ENCODE measurements at regions not wholly inside any gene's neighbourhood (a gene's known extent, or its start where the extent isn't known, plus 50 kb on each side); places are given as distances from the start of the nearest gene placed in this dataset.
A peak's percentile ranks its signal among the peaks of the same experiment; 100 is the strongest.
"Not testable (repeated sequence)": the region's sequence is repeated elsewhere in the genome, so short reads cannot be mapped to it uniquely, and the experiment has no call there.

- Histone ChIP-seq H3K36me3 (ENCODE audit: control insufficient read depth, insufficient read depth, low read length) (no peaks in the 10 kb centered on the region), H3K27me3 (replicated peaks; ENCODE audit: control insufficient read depth, insufficient read depth, low read length, poor library complexity, severe bottlenecking) (no peaks in the 10 kb centered on the region), H3K9me3 (ENCODE audit: control insufficient read depth, low read length) (no peaks in the 10 kb centered on the region), H3K4me1 (ENCODE audit: control insufficient read depth, insufficient read depth, low read length, poor library complexity, severe bottlenecking) (peaks cover 42% of the 10 kb centered on the region), H3K27ac (ENCODE audit: insufficient read depth, low read length, poor library complexity, severe bottlenecking) (no peak overlapping the region), H3K4me3 (ENCODE audit: insufficient read depth, low read depth, low read length, poor library complexity, severe bottlenecking) (no peak overlapping the region)
- no peak for DNase-seq
These were observed 986.9 kb downstream of the TMEM121 start for GRCh38 chr14:106513302-106513701.

GRCh38 chr14:106518054-106518943 lies 991.9 kb downstream of the TMEM121 start:
- Histone ChIP-seq H3K36me3 (ENCODE audit: control insufficient read depth, insufficient read depth, low read length) (no peaks in the 10 kb centered on the region), H3K27me3 (replicated peaks; ENCODE audit: control insufficient read depth, insufficient read depth, low read length, poor library complexity, severe bottlenecking) (no peaks in the 10 kb centered on the region), H3K9me3 (ENCODE audit: control insufficient read depth, low read length) (no peaks in the 10 kb centered on the region), H3K27ac (ENCODE audit: insufficient read depth, low read length, poor library complexity, severe bottlenecking) (no peak overlapping the region), H3K4me3 (ENCODE audit: insufficient read depth, low read depth, low read length, poor library complexity, severe bottlenecking) (no peak overlapping the region), H3K4me1 (ENCODE audit: control insufficient read depth, insufficient read depth, low read length, poor library complexity, severe bottlenecking) (peaks cover 7% of the 10 kb centered on the region)
- peak; percentile 52 to 75 (median 60) for DNase-seq

- H3K4me1 ChIP-seq (ENCODE audit: control insufficient read depth, insufficient read depth, low read length, poor library complexity, severe bottlenecking); H3K9me3 ChIP-seq (ENCODE audit: control insufficient read depth, low read length); DNase-seq; H3K36me3 ChIP-seq (ENCODE audit: control insufficient read depth, insufficient read depth, low read length); H3K27me3 ChIP-seq (replicated peaks; ENCODE audit: control insufficient read depth, insufficient read depth, low read length, poor library complexity, severe bottlenecking); H3K27ac ChIP-seq (ENCODE audit: insufficient read depth, low read length, poor library complexity, severe bottlenecking); H3K4me3 ChIP-seq (ENCODE audit: insufficient read depth, low read depth, low read length, poor library complexity, severe bottlenecking): not testable (repeated sequence)
These were observed 995.7 kb downstream of the TMEM121 start for GRCh38 chr14:106522118-106522517.

- no peak for DNase-seq
- Histone ChIP-seq H3K36me3 (ENCODE audit: control insufficient read depth, insufficient read depth, low read length) (no peaks in the 10 kb centered on the region), H3K4me1 (ENCODE audit: control insufficient read depth, insufficient read depth, low read length, poor library complexity, severe bottlenecking) (peaks cover 2% of the 10 kb centered on the region), H3K9me3 (ENCODE audit: control insufficient read depth, low read length) (no peaks in the 10 kb centered on the region), H3K4me3 (ENCODE audit: insufficient read depth, low read depth, low read length, poor library complexity, severe bottlenecking) (no peak overlapping the region), H3K27me3 (replicated peaks; ENCODE audit: control insufficient read depth, insufficient read depth, low read length, poor library complexity, severe bottlenecking) (no peaks in the 10 kb centered on the region), H3K27ac (ENCODE audit: insufficient read depth, low read length, poor library complexity, severe bottlenecking) (no peak overlapping the region)
These were observed 996.6 kb downstream of the TMEM121 start for GRCh38 chr14:106522990-106523389.

- Histone ChIP-seq H3K4me1 (ENCODE audit: control insufficient read depth, insufficient read depth, low read length, poor library complexity, severe bottlenecking) (no peaks in the 10 kb centered on the region), H3K36me3 (ENCODE audit: control insufficient read depth, insufficient read depth, low read length) (no peaks in the 10 kb centered on the region), H3K4me3 (ENCODE audit: insufficient read depth, low read depth, low read length, poor library complexity, severe bottlenecking) (no peak overlapping the region), H3K9me3 (ENCODE audit: control insufficient read depth, low read length) (no peaks in the 10 kb centered on the region), H3K27ac (ENCODE audit: insufficient read depth, low read length, poor library complexity, severe bottlenecking) (no peak overlapping the region), H3K27me3 (replicated peaks; ENCODE audit: control insufficient read depth, insufficient read depth, low read length, poor library complexity, severe bottlenecking) (no peaks in the 10 kb centered on the region)
- no peak for DNase-seq
These were observed 1002.3 kb downstream of the TMEM121 start for GRCh38 chr14:106528717-106529116.

GRCh38 chr14:106530031-106530422 lies 1003.6 kb downstream of the TMEM121 start:
- no peak overlapping the region for H3K27ac ChIP-seq (ENCODE audit: insufficient read depth, low read length, poor library complexity, severe bottlenecking)
- no peaks in the 10 kb centered on the region for H3K9me3 ChIP-seq (ENCODE audit: control insufficient read depth, low read length)
- no peaks in the 10 kb centered on the region for H3K36me3 ChIP-seq (ENCODE audit: control insufficient read depth, insufficient read depth, low read length)
- no peaks in the 10 kb centered on the region for H3K4me1 ChIP-seq (ENCODE audit: control insufficient read depth, insufficient read depth, low read length, poor library complexity, severe bottlenecking)
- H3K4me3 ChIP-seq (ENCODE audit: insufficient read depth, low read depth, low read length, poor library complexity, severe bottlenecking) = no peak overlapping the region
- DNase-seq = no peak
- no peaks in the 10 kb centered on the region for H3K27me3 ChIP-seq (replicated peaks; ENCODE audit: control insufficient read depth, insufficient read depth, low read length, poor library complexity, severe bottlenecking)

- no peaks in the 10 kb centered on the region for H3K27me3 ChIP-seq (replicated peaks; ENCODE audit: control insufficient read depth, insufficient read depth, low read length, poor library complexity, severe bottlenecking)
- DNase-seq = peak in 2 of 3 donors; percentile 23 to 25
These were observed 1004.2 kb downstream of the TMEM121 start for GRCh38 chr14:106530423-106531107.

GRCh38 chr14:106537597-106537996 lies 1011.2 kb downstream of the TMEM121 start:
- DNase-seq = peak in 1 of 3 donors; percentile 60
- not testable (repeated sequence) for H3K27me3 ChIP-seq (replicated peaks; ENCODE audit: control insufficient read depth, insufficient read depth, low read length, poor library complexity, severe bottlenecking); H3K36me3 ChIP-seq (ENCODE audit: control insufficient read depth, insufficient read depth, low read length); H3K4me1 ChIP-seq (ENCODE audit: control insufficient read depth, insufficient read depth, low read length, poor library complexity, severe bottlenecking); H3K4me3 ChIP-seq (ENCODE audit: insufficient read depth, low read depth, low read length, poor library complexity, severe bottlenecking); H3K9me3 ChIP-seq (ENCODE audit: control insufficient read depth, low read length); H3K27ac ChIP-seq (ENCODE audit: insufficient read depth, low read length, poor library complexity, severe bottlenecking)

More at GRCh38 chr14:106530423-106531107, 1004.2 kb downstream of the TMEM121 start:
- no peak overlapping the region for H3K27ac ChIP-seq (ENCODE audit: insufficient read depth, low read length, poor library complexity, severe bottlenecking)
- no peaks in the 10 kb centered on the region for H3K4me1 ChIP-seq (ENCODE audit: control insufficient read depth, insufficient read depth, low read length, poor library complexity, severe bottlenecking)
- no peak overlapping the region for H3K4me3 ChIP-seq (ENCODE audit: insufficient read depth, low read depth, low read length, poor library complexity, severe bottlenecking)
- H3K9me3 ChIP-seq (ENCODE audit: control insufficient read depth, low read length) = no peaks in the 10 kb centered on the region
- H3K36me3 ChIP-seq (ENCODE audit: control insufficient read depth, insufficient read depth, low read length) = no peaks in the 10 kb centered on the region

- no peaks in the 10 kb centered on the region for H3K9me3 ChIP-seq (ENCODE audit: control insufficient read depth, low read length)
- no peak for DNase-seq
- H3K27ac ChIP-seq (ENCODE audit: insufficient read depth, low read length, poor library complexity, severe bottlenecking) = no peak overlapping the region
- no peak overlapping the region for H3K4me3 ChIP-seq (ENCODE audit: insufficient read depth, low read depth, low read length, poor library complexity, severe bottlenecking)
- no peaks in the 10 kb centered on the region for H3K36me3 ChIP-seq (ENCODE audit: control insufficient read depth, insufficient read depth, low read length)
- H3K4me1 ChIP-seq (ENCODE audit: control insufficient read depth, insufficient read depth, low read length, poor library complexity, severe bottlenecking) = no peaks in the 10 kb centered on the region
- H3K27me3 ChIP-seq (replicated peaks; ENCODE audit: control insufficient read depth, insufficient read depth, low read length, poor library complexity, severe bottlenecking) = peaks cover 3% of the 10 kb centered on the region
These were observed 1011.8 kb downstream of the TMEM121 start for GRCh38 chr14:106538201-106538600.

Data from effector memory CD4-positive, alpha-beta T cell (primary cell).